ENCODE measurements at regions not wholly inside any gene's neighbourhood (a gene's known extent, or its start where the extent isn't known, plus 50 kb on each side); places are given as distances from the start of the nearest gene placed in this dataset.

GRCh38 chr6:11640486-11640885 is 102.9 kb downstream of the TMEM170B start:
- POLR2A ChIA-PET = no interaction called here

More at GRCh38 chr6:11640486-11640885, 102.9 kb downstream of the TMEM170B start:
- no peaks in the 10 kb centered on the region for H3K79me2 ChIP-seq (ENCODE audit: insufficient read depth, low read length)
- no peaks in the 10 kb centered on the region for H3K36me3 ChIP-seq (ENCODE audit: control insufficient read depth in 1 of 2, insufficient read depth in 2 of 2, low read length in 2 of 2)
- H3K9me3 ChIP-seq (ENCODE audit: control insufficient read depth in 1 of 2, insufficient read depth in 1 of 2, low read depth in 1 of 2, low read length in 2 of 2) = no peaks in the 10 kb centered on the region
- H3K27me3 ChIP-seq (ENCODE audit: insufficient read depth, low read length) = no peaks in the 10 kb centered on the region
- H3K4me1 ChIP-seq (ENCODE audit: control insufficient read depth in 1 of 2, insufficient read depth in 2 of 2, low read length in 2 of 2) = no peaks in the 10 kb centered on the region
- DNase-seq (ENCODE audit: low read depth, low spot score) (no peak), ATAC-seq (no peak)
- no peak overlapping the region for H3K27ac ChIP-seq (ENCODE audit: low read depth, low read length)
- no peaks in the 10 kb centered on the region for H3K9me2 ChIP-seq (ENCODE audit: insufficient read depth)
- no peaks in the 10 kb centered on the region for H4K20me1 ChIP-seq (ENCODE audit: insufficient read depth)
- ChIA-PET RAD21 (ENCODE audit: low non-redundant PET in 1 of 2, low total read pairs in 2 of 2, uncharacterized antibody in 2 of 2, unreplicated experiment in 2 of 2) (no interaction called here), CTCF (no interaction called here)
- H2AFZ ChIP-seq (ENCODE audit: low read depth, low read length, poor library complexity, severe bottlenecking) = no peak overlapping the region
- intact Hi-C loops (cut with micrococcal nuclease) = no loop called here
- no peak overlapping the region for H3K4me3 ChIP-seq (replicated peaks in 1 of 2; ENCODE audit: low read depth in 1 of 2, low read length in 2 of 2)
- H3K4me2 ChIP-seq (ENCODE audit: low read length) = no peak overlapping the region
- TF ChIP-seq ZBTB33 (IDR thresholded peaks at IDR 0.05; ENCODE audit: extremely low read depth, insufficient replicate concordance, low read length) (no peak), CBX3 (IDR thresholded peaks at IDR 0.05; ENCODE audit: low read depth) (no peak), YY1 (IDR thresholded peaks at IDR 0.05; ENCODE audit: extremely low read depth, insufficient replicate concordance, low read depth, low read length) (no peak), EZH2phosphoT487 (IDR thresholded peaks at IDR 0.05; ENCODE audit: borderline replicate concordance) (no peak), CEBPB (IDR thresholded peaks at IDR 0.05; ENCODE audit: low read depth) (no peak), CTCF (IDR thresholded peaks at IDR 0.05 in 2 of 3, conservative IDR thresholded peaks at IDR 0.05 in 1 of 3; ENCODE audit: borderline replicate concordance in 1 of 3, insufficient read depth in 1 of 3, low read depth in 2 of 3, low read length in 2 of 3) (no peak), ZNF274 (IDR thresholded peaks at IDR 0.05; ENCODE audit: low read depth, low read length) (no peak), EGR1 (IDR thresholded peaks at IDR 0.05; ENCODE audit: low read depth) (no peak), ZFX (IDR thresholded peaks at IDR 0.05) (no peak), REST (IDR thresholded peaks at IDR 0.05; ENCODE audit: low read depth) (no peak), ATF3 (IDR thresholded peaks at IDR 0.05) (no peak), POLR2A (IDR thresholded peaks at IDR 0.05; ENCODE audit: borderline replicate concordance, extremely low read depth, insufficient read depth, insufficient read length) (no peak), ELF1 (IDR thresholded peaks at IDR 0.05; ENCODE audit: borderline replicate concordance, low read depth) (no peak), MAX (IDR thresholded peaks at IDR 0.05) (no peak), POLR2AphosphoS5 (IDR thresholded peaks at IDR 0.05; ENCODE audit: low read depth, low read length) (no peak), EZH2 (IDR thresholded peaks at IDR 0.05) (no peak), TCF7L2 (IDR thresholded peaks at IDR 0.05; ENCODE audit: borderline replicate concordance, extremely low read depth, insufficient read depth, insufficient read length) (no peak)
- no peak overlapping the region for H3K9ac ChIP-seq (ENCODE audit: low read length)
- no TSS peak for BruUV-seq (replicated peaks)
